HL-60/S4 treated with retinoic acid at 250 ng/mL for 4 days and 3 days (cell line): ENCODE measurements at regions not wholly inside any gene's neighbourhood (a gene's known extent, or its start where the extent isn't known, plus 50 kb on each side); places are given as distances from the start of the nearest gene placed in this dataset.
"Not testable (repeated sequence)": the region's sequence is repeated elsewhere in the genome, so short reads cannot be mapped to it uniquely, and the experiment has no call there.

ENCODE experiments used
- in situ Hi-C: fragments of 300-500 bp; cut with MboI; formaldehyde crosslinking; loops from 2 replicates; pipeline ENCODE4 v1.7.0; 2022; ENCODE audit warnings: low sequenced_read_pairs

DNA sequence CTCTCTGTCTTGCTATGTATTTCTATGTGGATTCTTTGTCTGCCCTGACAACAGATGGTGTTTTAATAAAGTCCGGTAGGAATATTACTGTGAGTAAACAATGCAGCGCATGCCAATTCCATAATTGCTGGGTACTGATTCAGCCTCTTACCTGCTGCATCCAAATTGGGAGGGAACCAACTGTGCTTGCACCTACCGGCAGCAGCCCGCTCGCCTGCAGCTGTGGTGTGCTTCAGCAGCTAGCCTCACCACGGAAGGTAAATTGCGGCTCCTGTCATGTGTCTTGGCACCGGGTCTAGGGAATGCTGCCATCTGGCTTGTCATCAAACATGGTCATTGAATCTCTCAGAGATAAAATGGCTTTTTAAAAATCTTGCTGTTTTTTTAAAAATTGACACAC, 704.8 kb upstream of the SLC35B3 start:
- in situ Hi-C loops, result no loop called here

DNA sequence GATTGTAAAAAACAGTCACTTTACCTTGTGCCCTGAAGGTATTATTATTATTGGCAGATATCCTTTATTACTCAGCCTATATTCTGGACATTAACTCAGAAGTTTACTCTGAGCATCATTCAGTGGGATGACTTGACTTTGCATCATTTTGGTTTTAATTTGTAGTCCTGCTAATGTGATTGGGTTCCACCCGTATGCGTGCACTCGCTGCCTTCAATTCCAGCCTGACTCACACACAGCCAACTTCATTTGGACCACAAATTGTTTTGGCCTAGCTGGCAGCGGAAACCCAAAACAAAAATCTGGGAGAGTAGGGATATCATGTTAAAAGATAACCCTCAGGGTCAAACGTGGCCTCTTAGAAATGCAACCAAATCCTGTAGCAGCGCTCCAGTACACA, 704.4 kb upstream of the SLC35B3 start:
- in situ Hi-C loops, result no loop called here

DNA sequence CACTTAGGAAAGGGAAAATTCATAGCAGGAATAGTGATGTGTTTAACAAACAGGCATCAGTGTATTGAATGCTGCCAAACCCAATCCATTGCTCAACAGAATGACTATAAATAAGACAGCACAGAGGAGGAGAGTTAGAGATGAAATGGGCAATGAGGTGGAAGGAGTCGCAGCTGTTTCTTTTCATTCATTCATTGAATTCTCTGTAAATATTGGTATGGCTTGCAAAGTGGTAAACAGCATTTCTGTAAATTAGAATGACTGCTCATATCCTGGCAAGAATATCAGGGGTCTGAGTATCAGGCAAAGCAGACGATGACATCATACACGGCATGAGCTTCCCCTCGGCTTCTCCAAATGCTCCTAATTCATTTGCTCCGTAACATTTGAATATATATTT, 703.6 kb upstream of the SLC35B3 start:
- in situ Hi-C loops, result no loop called here

DNA sequence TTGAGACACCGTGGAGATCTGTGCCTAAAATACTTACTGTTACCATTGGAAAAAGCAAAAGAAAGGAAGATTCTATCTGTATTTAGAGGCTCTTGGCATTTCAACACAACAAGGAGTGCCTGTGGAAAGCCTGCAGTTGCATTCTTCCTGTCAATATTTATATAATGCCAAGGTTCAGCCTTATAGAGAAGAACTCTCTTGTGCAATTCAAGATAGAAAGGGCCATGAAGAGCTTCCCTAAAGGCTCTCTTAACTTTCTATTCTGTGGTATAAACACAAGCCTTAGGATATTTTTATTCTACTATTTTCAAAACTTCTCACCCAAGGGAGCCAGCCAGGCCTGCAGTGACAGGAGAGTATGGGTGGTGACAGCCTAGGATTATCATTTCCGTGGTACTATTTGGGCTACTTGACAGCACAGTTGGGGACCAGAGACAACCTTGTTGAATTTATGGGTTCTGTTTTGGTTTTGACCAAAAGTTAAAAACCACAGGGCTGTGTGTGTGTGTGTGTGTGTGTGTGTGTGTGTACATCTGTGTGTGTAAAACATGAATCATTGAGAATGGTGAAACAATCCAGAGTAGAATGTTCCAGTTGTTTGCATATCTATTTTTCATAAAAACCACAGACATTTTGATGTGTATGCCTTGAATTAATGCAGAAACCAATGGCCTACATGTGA, 700.9 kb upstream of the SLC35B3 start:
- in situ Hi-C loops, result no loop called here

DNA sequence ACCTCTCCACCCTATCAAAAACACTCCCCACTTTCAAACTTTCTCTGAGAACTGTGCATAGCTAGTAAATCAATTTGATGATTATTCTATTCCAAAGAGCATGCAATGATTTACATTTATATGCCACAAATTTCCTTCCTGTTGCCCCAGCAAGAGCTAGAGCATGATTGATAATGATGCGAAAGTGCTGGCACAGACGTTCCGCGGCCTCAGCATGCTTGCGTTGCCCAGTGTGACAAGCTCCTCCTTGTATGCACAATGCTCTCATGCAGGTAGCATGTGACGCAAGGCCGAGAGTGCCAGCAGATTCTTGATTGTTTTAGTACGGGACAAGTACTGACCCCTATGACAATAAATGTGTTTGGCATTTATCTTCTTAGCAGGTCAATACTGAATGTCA, 696.3 kb upstream of the SLC35B3 start:
- in situ Hi-C loops, result no loop called here

DNA sequence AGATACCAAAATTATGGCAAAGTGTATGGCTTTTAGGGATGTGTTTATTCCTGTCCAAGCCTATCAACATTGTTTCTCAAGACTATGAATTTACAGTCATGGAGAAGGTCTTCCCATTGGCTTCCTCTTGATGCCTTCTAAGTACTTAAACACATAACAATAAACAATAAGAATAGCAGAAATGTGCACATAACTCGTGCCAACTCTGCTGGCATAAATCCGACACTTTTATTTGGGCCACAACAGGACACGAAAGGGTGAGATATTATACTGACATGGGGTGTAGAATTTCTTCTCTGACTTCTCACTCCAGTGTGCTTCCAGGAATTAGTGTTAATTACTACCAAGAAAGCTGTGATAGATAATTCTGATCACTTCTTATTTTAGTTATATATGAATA, 695.9 kb upstream of the SLC35B3 start:
- in situ Hi-C loops, result no loop called here

DNA sequence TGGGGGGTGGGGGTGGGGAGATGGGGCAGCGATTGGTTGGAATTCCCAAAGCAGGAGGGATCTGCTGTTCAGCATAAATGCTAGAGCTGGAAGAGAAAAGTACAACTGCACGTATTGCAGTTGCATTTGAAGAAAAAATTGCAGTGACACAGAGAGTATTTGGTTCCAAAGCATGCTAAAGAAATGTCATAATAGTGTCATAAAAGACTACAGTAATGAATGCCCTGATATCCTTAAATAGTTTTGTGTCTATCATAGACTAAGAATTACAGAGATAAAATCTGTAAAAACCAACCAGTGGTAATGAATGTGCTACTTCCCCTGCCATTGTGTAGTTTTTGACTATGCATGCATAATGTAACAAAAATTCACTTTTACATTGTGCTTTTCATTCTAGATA, 693.6 kb upstream of the SLC35B3 start:
- in situ Hi-C loops, result no loop called here

DNA sequence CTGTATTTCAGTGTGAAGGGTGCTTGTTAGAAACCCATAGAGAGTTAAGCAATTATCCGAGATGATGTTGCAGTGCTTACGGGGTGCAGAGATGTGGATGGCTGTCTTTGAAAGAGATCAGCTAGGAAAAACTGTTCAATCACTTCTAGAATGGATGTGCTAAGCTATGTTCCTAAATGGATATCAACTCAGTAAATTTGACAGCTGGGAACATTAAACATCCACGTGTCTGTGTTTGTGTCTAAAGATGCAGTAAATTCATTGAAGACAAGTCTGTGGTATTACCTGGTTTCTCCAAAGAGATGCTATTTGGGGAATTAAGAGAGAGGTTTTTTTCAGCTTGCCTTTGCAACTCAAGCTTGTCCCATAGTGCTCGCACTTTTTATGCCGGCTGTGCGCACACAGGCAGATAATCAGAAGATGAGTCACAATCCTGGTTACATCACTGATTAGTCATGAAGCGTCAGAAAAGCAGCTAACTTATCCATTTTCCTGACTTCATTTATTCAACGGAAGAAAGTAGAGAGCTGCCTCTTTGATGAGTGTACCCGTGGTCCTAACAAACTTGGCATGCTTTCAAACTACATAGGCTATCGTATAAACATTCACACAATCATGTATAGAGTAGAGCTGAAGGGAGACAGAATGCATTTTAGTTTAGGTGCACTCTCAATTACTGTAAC, 691.7 kb upstream of the SLC35B3 start:
- in situ Hi-C loops, result no loop called here

DNA sequence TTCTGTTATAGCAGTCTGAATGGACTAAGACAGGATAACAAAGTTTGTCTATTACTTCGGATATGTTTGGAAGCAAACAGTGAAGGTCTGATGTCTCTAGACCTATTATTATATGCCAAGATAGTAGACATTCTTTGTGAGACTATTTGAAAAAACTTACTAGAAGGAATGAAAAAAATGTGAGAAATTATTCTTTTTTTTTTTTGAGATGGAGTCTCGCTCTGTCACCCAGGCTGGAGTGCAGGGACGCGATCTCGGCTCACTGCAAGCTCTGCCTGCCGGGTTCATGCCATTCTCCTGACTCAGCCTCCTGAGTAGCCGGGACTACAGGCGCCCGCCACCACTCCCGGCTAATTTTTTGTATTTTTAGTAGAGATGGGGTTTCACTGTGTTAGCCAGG, 690.7 kb upstream of the SLC35B3 start:
- in situ Hi-C loops, result not testable (repeated sequence)

DNA sequence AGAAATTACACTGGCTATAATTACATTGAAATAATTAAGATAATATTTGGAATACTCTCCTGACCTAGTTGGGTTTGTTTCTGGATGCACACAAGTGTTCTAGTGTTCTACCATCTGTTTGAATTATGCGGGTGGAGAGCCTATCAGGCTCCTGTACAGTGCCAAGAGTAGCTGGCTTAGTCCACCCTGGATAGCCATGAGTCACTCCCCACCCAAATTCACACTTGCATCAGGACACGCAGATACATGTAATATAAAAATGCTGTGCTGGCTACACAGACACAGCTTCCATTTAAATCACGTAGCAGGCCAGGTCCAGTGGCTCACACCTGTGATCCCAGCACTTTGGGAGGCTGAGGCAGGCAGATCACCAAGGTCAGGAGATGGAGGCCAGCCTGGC, 686.2 kb upstream of the SLC35B3 start:
- in situ Hi-C loops, result no loop called here

DNA sequence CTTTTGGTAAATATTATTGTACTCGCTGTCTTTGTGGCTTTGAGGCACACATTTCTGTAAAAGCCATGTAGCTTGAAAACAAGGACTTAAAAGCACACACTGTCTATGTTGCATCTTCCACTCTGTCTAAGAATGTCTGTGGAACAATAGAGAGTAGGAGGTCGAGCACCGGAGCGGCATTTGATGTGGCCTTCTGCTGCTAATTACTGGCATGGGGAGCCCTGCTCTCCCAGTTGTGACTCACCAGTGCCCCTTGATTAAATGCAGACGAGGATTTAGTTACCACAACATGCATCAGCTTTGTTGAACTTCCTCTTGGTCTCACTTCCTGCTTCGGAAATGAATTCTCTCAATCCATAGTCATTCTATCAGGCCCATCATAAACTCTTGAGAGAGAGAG, 680.7 kb upstream of the SLC35B3 start:
- in situ Hi-C loops, result no loop called here

DNA sequence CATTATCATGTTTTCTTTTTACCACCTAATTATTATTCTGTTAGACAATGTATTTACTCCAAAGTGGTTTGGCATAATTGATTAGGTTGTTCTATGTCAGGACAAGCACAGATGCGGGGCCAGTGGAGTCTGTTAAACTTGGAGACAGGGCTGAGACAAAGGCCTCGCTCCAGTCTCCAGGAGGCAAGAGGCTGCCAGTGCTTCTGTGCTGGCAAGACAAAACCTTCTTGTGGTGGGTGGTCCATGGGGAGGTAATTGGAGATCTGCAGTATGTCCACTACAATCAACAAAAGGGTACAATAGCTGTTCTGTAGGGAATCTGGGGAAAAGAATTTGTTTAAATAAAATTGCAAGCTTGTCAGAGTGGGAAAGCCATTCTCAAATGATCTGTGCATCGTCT, 677.2 kb upstream of the SLC35B3 start:
- in situ Hi-C loops, result no loop called here

DNA sequence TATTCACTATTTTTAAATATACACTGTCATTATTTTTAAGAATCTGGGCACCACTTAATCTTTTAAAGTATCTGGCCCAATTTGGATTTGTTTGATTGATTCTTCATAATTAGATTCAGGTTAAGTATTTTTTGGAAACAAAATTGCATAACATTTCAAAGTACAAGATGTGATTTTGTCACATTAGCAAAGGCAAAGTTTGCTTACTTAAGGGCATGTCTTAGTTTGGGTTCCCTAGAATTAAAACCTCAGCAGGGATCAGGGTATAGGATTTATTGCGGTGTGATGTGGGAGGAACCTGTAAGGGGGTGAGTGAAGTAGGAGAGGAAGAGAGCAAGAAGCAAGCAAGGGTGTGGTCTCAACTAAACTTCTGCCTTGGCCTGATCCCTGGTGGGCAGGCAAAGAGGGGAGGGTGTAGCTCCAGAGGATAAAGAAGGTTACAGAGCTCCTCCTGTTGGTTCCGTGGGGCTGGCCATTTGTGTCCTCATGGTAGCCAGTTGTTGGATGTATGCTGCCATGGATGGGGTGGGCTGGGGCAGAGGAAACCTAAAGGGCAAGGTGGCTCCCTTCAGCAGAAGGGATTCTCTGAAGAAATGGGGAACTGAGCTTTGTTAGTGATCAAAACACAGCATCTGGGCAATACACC, 668.7 kb upstream of the SLC35B3 start:
- in situ Hi-C loops, result no loop called here

DNA sequence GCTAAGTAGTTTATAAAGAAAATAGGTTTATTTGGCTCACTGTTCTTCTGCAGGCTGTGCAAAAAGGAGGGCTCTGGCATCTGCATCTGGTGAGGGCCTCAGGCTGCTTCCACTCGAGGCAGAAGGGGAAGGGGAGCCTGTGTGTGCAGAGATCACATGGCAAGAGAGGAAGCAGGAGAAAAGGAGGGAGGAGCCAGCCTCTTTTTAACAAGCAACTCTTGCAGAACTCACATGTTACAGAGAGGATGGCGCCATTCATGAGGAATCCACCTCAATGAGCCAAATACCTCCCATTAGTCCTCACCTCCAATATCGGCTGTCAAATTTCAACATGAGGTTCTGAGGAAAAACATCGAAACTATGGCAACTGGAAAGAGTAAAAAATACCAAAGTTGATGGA, 666.6 kb upstream of the SLC35B3 start:
- in situ Hi-C loops, result no loop called here

DNA sequence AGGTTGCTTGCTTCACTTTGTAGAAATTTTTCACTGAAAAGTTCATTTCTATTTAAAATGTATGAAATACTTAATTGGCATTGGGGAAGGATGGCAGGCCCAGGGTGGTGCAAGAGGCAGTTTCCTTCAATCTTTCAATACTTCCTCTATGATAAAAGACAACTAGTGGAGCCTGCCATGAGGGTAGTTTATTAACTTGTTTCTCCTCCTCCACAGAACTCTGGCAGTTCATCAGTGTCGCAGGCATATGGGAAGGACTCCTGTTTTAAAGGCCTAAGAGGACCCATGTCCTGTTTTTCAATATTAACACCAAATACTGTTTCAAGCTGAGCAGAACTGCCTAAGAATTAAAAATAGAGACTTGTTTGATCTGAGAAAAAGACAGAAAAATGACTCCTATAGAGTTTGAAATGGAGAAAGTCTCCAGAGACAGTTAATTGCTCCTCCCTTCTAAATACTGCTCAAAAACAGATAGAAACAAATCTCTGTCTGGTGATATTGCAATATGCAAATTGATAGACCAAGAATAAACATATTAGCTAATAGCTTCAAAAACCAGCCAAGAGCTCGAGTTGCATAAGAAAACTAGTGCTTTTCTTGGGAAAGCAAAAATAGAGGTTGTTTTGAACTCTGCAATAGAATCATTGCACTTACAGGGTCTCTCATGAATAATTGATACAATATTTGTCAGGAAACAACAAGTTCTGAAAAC, 665.7 kb upstream of the SLC35B3 start:
- in situ Hi-C loops, result no loop called here

DNA sequence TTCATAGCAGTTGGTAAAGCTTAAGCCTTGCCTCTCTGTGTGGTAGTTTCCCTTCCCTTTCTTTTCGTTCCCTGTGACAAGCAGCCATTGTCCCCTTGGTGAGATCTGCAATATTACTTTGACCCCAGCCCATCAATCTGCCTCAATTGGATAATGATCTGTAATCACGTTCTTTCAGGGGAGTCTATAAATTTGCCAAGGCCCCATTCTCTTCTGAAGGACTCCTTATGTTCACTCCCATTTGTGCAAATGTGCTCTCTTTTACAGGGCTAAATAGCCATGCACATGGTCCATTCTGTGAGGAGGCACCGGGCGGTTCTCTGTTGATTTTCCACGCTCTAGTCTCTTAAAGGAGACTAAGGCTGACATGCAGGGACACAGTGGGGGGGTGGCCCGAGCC, 660.4 kb upstream of the SLC35B3 start:
- in situ Hi-C loops, result no loop called here

DNA sequence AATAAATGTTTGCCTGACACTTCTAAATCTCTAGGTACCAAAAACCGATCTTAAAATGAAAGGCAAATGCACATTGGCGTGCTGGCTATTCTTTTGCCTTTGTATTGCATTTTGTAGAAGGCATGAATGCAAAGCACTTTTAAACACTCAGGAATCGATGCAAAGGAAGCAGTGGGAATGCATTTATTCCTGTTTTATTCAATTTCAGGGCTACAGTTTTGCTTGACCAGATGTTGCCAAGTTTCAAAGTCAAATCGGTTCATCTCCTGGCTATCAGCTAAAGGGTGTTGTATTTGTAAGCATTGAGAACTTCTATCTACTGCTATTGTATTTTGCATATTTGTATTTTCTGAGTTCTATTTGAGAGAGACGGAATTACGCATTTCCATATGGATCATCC, 659.8 kb upstream of the SLC35B3 start:
- in situ Hi-C loops, result no loop called here

DNA sequence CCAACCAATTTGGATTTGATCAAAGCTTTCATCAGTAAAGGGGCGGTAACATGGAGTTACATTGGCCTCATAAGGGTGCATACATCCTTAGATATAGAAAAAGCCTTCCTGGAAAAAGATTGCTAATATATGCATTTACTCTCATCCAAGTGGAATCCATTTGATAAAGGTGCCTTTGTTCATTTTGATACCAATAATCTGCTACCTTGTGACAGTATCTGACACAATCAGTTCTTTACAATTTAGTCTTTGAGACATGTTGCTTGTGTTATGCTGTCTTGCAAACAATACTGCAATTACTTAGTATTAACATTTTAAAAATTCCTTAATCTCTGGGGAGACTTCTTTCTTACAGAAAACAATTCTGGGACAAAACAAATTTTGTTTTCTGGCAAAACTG, 654.4 kb upstream of the SLC35B3 start:
- in situ Hi-C loops, result no loop called here

DNA sequence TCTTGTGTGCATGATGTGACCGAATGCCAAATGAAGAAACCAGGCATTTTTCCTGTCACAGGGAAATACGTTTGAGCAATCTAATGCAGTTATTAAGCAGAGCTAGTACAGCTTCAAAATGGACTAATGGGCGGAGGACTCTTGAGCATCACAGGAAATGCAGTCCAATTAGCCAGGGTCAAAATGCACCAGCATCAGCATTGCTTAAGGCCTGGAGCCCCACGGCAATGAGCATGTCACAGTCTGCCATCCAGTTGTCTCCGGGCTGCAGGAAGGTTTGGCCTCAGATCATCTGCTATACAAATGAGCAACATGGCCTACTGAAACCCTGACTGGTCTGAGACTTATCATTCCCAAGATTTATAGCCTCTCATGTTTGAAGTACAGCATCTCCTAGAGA, 652.1 kb upstream of the SLC35B3 start:
- in situ Hi-C loops, result no loop called here

DNA sequence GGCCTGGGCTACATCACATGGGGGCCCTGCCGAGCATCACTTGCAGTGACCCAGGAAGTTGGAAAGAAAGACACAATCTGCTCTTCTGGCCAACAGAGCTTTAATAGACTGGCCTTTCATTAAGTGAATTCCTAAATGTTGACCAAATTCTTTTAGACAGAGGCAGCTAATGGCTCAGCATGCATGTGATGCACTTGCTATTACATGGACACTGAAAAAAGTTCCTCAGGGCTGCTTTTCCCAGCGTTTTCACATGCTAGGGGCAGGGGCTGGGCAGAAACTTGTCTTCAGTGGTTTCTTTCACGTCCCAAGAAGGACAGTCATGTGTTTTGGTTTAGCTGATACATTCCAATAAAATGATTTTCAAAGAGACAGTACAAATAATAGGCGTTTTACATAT, 651.0 kb upstream of the SLC35B3 start:
- in situ Hi-C loops, result no loop called here

DNA sequence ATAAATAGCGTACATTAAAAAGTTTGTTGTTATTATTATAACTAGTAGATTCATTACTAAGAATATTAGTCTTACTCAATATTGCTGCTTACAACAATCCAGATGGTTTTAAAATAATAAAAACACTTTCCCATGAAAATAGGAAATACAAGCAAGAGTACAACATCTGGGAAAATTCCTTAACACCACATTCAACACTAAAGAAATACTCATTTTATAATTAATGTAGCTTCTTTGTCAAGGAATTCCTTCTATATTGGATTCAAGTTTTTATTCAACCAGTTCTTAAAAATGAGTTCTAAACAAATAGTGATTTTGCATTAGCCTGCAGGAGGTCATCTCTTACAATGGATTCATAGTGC, 650.3 kb upstream of the SLC35B3 start:
- in situ Hi-C loops, result no loop called here
